ENCODE measurements at regions not wholly inside any gene's neighbourhood (a gene's known extent, or its start where the extent isn't known, plus 50 kb on each side); places are given as distances from the start of the nearest gene placed in this dataset.
"Not testable (repeated sequence)": the region's sequence is repeated elsewhere in the genome, so short reads cannot be mapped to it uniquely, and the experiment has no call there.

- H3K4me1 ChIP-seq: no peaks in the 10 kb centered on the region
- ChIA-PET POLR2A (no interaction called here), CTCF (interaction anchor here (0.6 to 1.1 kb wide), 6 partner anchors 13 to 814 kb away, joined by 3 to 6 read pairs (median 5); no protein-coding TSS in a partner anchor)
- no peak overlapping the region for H3K4me3 ChIP-seq (ENCODE audit: low read depth, low read length)
- no peaks in the 10 kb centered on the region for H3K9me3 ChIP-seq
- intact Hi-C loops (cut with micrococcal nuclease; ENCODE audit: unreplicated experiment): loop anchor here (1.0 to 10.0 kb wide), 7 partner anchors 51 to 803 kb away; no protein-coding TSS in a partner anchor
- H3K9me3 Mint-ChIP-seq (ENCODE audit: unreplicated experiment): no peaks in the 10 kb centered on the region
- no peaks in the 10 kb centered on the region for H3K36me3 Mint-ChIP-seq (ENCODE audit: insufficient read depth, unreplicated experiment)
- H3K36me3 ChIP-seq (ENCODE audit: control insufficient read depth, insufficient read depth, low read length): no peaks in the 10 kb centered on the region
- H3K4me1 Mint-ChIP-seq (ENCODE audit: low read depth, unreplicated experiment): no peaks in the 10 kb centered on the region
- H3K27me3 ChIP-seq (replicated peaks; ENCODE audit: control insufficient read depth, insufficient read depth, low read length): no peaks in the 10 kb centered on the region; the same call in 1 of the 2 replicates
- H3K27me3 Mint-ChIP-seq (ENCODE audit: insufficient read depth, unreplicated experiment): peaks cover 4% of the 10 kb centered on the region
- H3K27ac Mint-ChIP-seq (ENCODE audit: unreplicated experiment): no peak overlapping the region
- no peak for DNase-seq
- H3K4me3 Mint-ChIP-seq (ENCODE audit: unreplicated experiment): no peak overlapping the region
- no TSS peak for BruUV-seq (replicated peaks)
- TF ChIP-seq CTCF (IDR thresholded peaks at IDR 0.05; ENCODE audit: insufficient read depth in 1 of 2, low read depth in 1 of 2, low read length in 1 of 2, severe bottlenecking in 1 of 2, unreplicated experiment in 1 of 2): no peak
Observed at GRCh38 chr10:64041989-64042490, 520.8 kb downstream of the REEP3 start.

- DNase-seq: no peak
- Histone ChIP-seq H3K36me3 (ENCODE audit: control insufficient read depth, insufficient read depth, low read length) (no peaks in the 10 kb centered on the region), H3K27me3 (replicated peaks; ENCODE audit: control insufficient read depth, insufficient read depth, low read length) (no peaks in the 10 kb centered on the region), H3K9me3 (no peaks in the 10 kb centered on the region), H3K4me3 (ENCODE audit: low read depth, low read length) (no peak overlapping the region), H3K4me1 (no peaks in the 10 kb centered on the region)
- ChIA-PET POLR2A (no interaction called here), CTCF (no interaction called here)
- Mint-ChIP-seq H3K27me3 (ENCODE audit: insufficient read depth, unreplicated experiment) (peaks cover 2% of the 10 kb centered on the region), H3K4me1 (ENCODE audit: low read depth, unreplicated experiment) (no peaks in the 10 kb centered on the region), H3K4me3 (ENCODE audit: unreplicated experiment) (no peak overlapping the region), H3K36me3 (ENCODE audit: insufficient read depth, unreplicated experiment) (no peaks in the 10 kb centered on the region), H3K9me3 (ENCODE audit: unreplicated experiment) (no peaks in the 10 kb centered on the region), H3K27ac (ENCODE audit: unreplicated experiment) (no peak overlapping the region)
- intact Hi-C loops (cut with micrococcal nuclease; ENCODE audit: unreplicated experiment): loop anchor here (5.0 to 10.0 kb wide), 2 partner anchors 688 to 801 kb away; no protein-coding TSS in a partner anchor
- BruUV-seq (replicated peaks): no TSS peak
- TF ChIP-seq CTCF (IDR thresholded peaks at IDR 0.05; ENCODE audit: insufficient read depth in 1 of 2, low read depth in 1 of 2, low read length in 1 of 2, severe bottlenecking in 1 of 2, unreplicated experiment in 1 of 2): no peak
Observed at GRCh38 chr10:64044098-64044497, 522.9 kb downstream of the REEP3 start.

DNA sequence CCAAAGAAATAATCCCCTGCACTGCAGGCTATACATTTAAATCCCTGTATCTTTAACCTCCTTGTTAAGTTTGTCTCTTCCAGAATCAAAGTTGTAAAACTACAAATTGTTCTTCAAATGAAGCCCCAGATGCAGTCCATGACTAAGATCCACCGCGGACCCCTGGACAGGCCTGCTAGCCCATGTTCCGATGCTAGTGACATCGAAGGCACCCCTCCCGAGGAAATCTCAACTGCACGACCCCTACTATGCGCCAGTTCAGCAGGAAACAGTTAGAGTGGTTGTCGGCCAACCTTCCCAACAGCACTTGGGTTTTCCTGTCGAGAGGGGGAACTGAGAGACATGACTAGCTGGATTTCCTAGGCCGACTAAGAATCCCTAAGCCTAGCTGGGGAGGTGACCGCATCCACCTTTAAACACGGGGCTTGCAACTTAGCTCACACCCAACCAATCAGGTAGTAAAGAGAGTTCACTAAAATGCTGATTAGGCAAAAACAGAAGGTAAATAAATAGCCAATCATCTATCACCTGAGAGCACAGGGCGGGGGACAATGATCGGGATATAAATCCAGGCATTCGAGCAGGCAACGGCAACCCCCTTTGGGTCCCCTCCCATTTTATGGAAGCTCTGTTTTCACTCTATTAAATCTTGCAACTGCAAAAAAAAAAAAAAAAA, 523.9 kb downstream of the REEP3 start:
- H3K4me1 ChIP-seq; H3K9me3 ChIP-seq; H3K27ac Mint-ChIP-seq (ENCODE audit: unreplicated experiment); BruUV-seq (replicated peaks); H3K9me3 Mint-ChIP-seq (ENCODE audit: unreplicated experiment); H3K4me3 ChIP-seq (ENCODE audit: low read depth, low read length); H3K36me3 ChIP-seq (ENCODE audit: control insufficient read depth, insufficient read depth, low read length); DNase-seq; H3K36me3 Mint-ChIP-seq (ENCODE audit: insufficient read depth, unreplicated experiment); CTCF ChIA-PET; H3K27me3 Mint-ChIP-seq (ENCODE audit: insufficient read depth, unreplicated experiment); H3K4me3 Mint-ChIP-seq (ENCODE audit: unreplicated experiment); H3K27me3 ChIP-seq (replicated peaks; ENCODE audit: control insufficient read depth, insufficient read depth, low read length); POLR2A ChIA-PET; H3K4me1 Mint-ChIP-seq (ENCODE audit: low read depth, unreplicated experiment): not testable (repeated sequence)
- intact Hi-C loops (cut with micrococcal nuclease; ENCODE audit: unreplicated experiment): loop anchor here (5.0 to 10.0 kb wide), 2 partner anchors 687 to 800 kb away; no protein-coding TSS in a partner anchor

Data from Caco-2 (cell line).